ENCODE measurements at regions not wholly inside any gene's neighbourhood (a gene's known extent, or its start where the extent isn't known, plus 50 kb on each side); places are given as distances from the start of the nearest gene placed in this dataset.

GRCh38 chr18:49730951-49731391 lies 82.4 kb downstream of the ACAA2 start (continued):
- TF ChIP-seq E2F8 (IDR thresholded peaks at IDR 0.05; ENCODE audit: low read depth, partially characterized antibody), result no peak
- no peak for TF ChIP-seq RAD51 (IDR thresholded peaks at IDR 0.05)
- TF ChIP-seq BCL11A (IDR thresholded peaks at IDR 0.05; ENCODE audit: low read depth, low read length), result no peak
- no peak for TF ChIP-seq ZBTB11 (CRISPR knock-in tag; IDR thresholded peaks at IDR 0.05)
- no peak for TF ChIP-seq MEF2A (IDR thresholded peaks at IDR 0.05; ENCODE audit: insufficient read depth, low read depth, low read length)
- no peak for TF ChIP-seq REST (IDR thresholded peaks at IDR 0.05; ENCODE audit: low read depth, low read length)

Data from GM12878 (cell line).